GM12874 (cell line): ENCODE measurements at regions not wholly inside any gene's neighbourhood (a gene's known extent, or its start where the extent isn't known, plus 50 kb on each side); places are given as distances from the start of the nearest gene placed in this dataset.
A peak's percentile ranks its signal among the peaks of the same experiment; 100 is the strongest.

Experiments used
- CTCF ChIP-seq: IDR thresholded peaks from 2 replicates; pipeline ENCODE4 v1.5.1; 2011; ENCODE audit warnings: low read depth, mild to moderate bottlenecking, control low read depth, low read length, moderate library complexity; ENCODE audit not compliant: insufficient read depth

- TF ChIP-seq CTCF, result no peak
Observed at GRCh38 chr2:136284226-136285119, 166.5 kb upstream of the CXCR4 start.

GRCh38 chr2:136282251-136282650 lies 164.3 kb upstream of the CXCR4 start:
- TF ChIP-seq CTCF, result no peak

GRCh38 chr2:136281281-136282114 lies 163.5 kb upstream of the CXCR4 start:
- no peak for TF ChIP-seq CTCF

- TF ChIP-seq CTCF, result no peak
Observed at GRCh38 chr2:136259551-136259950, 141.6 kb upstream of the CXCR4 start.

- TF ChIP-seq CTCF, result no peak
Observed at GRCh38 chr2:136257893-136258292, 139.9 kb upstream of the CXCR4 start.

- peak; percentile 19; the same call in 1 of the 2 replicates for TF ChIP-seq CTCF
Observed at GRCh38 chr2:136255648-136256461, 137.9 kb upstream of the CXCR4 start.
